NCI-H1105 treated with DMSO at 0.1 percent for 48 hours (cell line): ENCODE measurements at regions not wholly inside any gene's neighbourhood (a gene's known extent, or its start where the extent isn't known, plus 50 kb on each side); places are given as distances from the start of the nearest gene placed in this dataset.
"Not testable (repeated sequence)": the region's sequence is repeated elsewhere in the genome, so short reads cannot be mapped to it uniquely, and the experiment has no call there.

Experiments
- DNase-seq: peaks from one replicate; lab custom pipeline; 2025; lab: John Stamatoyannopoulos, UW

GRCh38 chr1:55447488-55447887 is 232.3 kb upstream of the USP24 start:
- DNase-seq = no peak

GRCh38 chr1:55446351-55446750 is 231.2 kb upstream of the USP24 start:
- DNase-seq = no peak

- no peak for DNase-seq
Observed at GRCh38 chr1:55445416-55445815, 230.3 kb upstream of the USP24 start.

- no peak for DNase-seq
Observed at GRCh38 chr1:55444667-55445066, 229.5 kb upstream of the USP24 start.

- DNase-seq = no peak
Observed at GRCh38 chr1:55443175-55443915, 228.2 kb upstream of the USP24 start.

- DNase-seq = no peak
Observed at GRCh38 chr1:55441489-55441888, 226.3 kb upstream of the USP24 start.

GRCh38 chr1:55437692-55438091 is 222.5 kb upstream of the USP24 start:
- no peak for DNase-seq

- not testable (repeated sequence) for DNase-seq
Observed at GRCh38 chr1:55430720-55431119, 215.6 kb upstream of the USP24 start.

- not testable (repeated sequence) for DNase-seq
Observed at GRCh38 chr1:55430206-55430605, 215.0 kb upstream of the USP24 start.

- no peak for DNase-seq
Observed at GRCh38 chr1:55428944-55429931, 214.1 kb upstream of the USP24 start.

- no peak for DNase-seq
Observed at GRCh38 chr1:55428231-55428630, 213.1 kb upstream of the USP24 start.

GRCh38 chr1:55427606-55428005 is 212.4 kb upstream of the USP24 start:
- no peak for DNase-seq

- no peak for DNase-seq
Observed at GRCh38 chr1:55426619-55427018, 211.5 kb upstream of the USP24 start.

- DNase-seq = no peak
Observed at GRCh38 chr1:55426156-55426555, 211.0 kb upstream of the USP24 start.

GRCh38 chr1:55425310-55425930 is 210.3 kb upstream of the USP24 start:
- no peak for DNase-seq

GRCh38 chr1:55423376-55423775 is 208.2 kb upstream of the USP24 start:
- DNase-seq = no peak

- no peak for DNase-seq
Observed at GRCh38 chr1:55420929-55421716, 206.0 kb upstream of the USP24 start.

- no peak for DNase-seq
Observed at GRCh38 chr1:55420026-55420425, 204.9 kb upstream of the USP24 start.

- DNase-seq = no peak
Observed at GRCh38 chr1:55418208-55419000, 203.2 kb upstream of the USP24 start.

GRCh38 chr1:55416164-55416842 is 201.1 kb upstream of the USP24 start:
- DNase-seq = no peak
